Osteocyte (in vitro differentiated cells): ENCODE measurements at regions not wholly inside any gene's neighbourhood (a gene's known extent, or its start where the extent isn't known, plus 50 kb on each side); places are given as distances from the start of the nearest gene placed in this dataset.

Experiments used
- DNase-seq: peaks from one replicate; pipeline ENCODE4 v3.0.0; 2021; ENCODE audit warnings: mixed read lengths; ENCODE audit not compliant: unreplicated experiment; ENCODE audit errors: extremely low spot score
- H3K27ac Mint-ChIP-seq: one replicate; pipeline ENCODE4 v1.8.0; 2021; ENCODE audit warnings: mild to moderate bottlenecking, mixed read lengths; ENCODE audit not compliant: unreplicated experiment
- H3K27me3 Mint-ChIP-seq: one replicate; pipeline ENCODE4 v1.8.0; 2021; ENCODE audit warnings: mixed read lengths; ENCODE audit not compliant: unreplicated experiment
- H3K36me3 Mint-ChIP-seq: one replicate; pipeline ENCODE4 v1.8.0; 2021; ENCODE audit warnings: mixed read lengths; ENCODE audit not compliant: unreplicated experiment
- H3K4me1 Mint-ChIP-seq: one replicate; pipeline ENCODE4 v1.8.0; 2021; ENCODE audit warnings: mixed read lengths; ENCODE audit not compliant: unreplicated experiment
- H3K4me3 Mint-ChIP-seq: one replicate; pipeline ENCODE4 v1.8.0; 2021; ENCODE audit warnings: mild to moderate bottlenecking, moderate library complexity, mixed read lengths; ENCODE audit not compliant: unreplicated experiment
- H3K9me3 Mint-ChIP-seq: one replicate; pipeline ENCODE4 v1.8.0; 2021; ENCODE audit warnings: mixed read lengths; ENCODE audit not compliant: unreplicated experiment
- TF ChIP-seq, protein P1 (sequence below): fragments of 200-600 bp; sonication (generic); IDR thresholded peaks from 2 replicates; pipeline ENCODE4 v1.5.0; 2021; ENCODE audit warnings: antibody characterized with exemption, mild to moderate bottlenecking, moderate library complexity

DNA sequence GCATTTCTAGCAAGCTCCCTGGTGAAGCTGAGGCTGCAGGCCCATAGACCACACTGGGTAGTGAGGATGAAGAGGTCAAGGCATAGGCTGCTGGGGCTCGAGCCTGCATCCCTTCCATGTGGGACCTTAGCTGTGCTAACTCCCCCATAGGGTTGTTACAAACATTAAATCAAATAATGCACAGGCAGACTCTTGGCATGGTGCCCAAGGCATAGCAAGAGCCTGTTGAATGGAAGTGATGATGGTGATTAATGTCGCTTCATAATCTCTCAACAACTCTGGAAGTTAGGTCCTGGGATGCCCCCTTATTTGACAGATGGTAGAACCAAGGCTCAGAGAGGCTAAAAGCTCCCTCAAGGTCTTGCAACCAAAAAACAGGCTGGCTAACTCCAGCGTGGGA lies 283.9 kb upstream of the EEF2KMT start:
- H3K27me3 Mint-ChIP-seq: no peaks in the 10 kb centered on the region
- peaks cover 43% of the 10 kb centered on the region for H3K9me3 Mint-ChIP-seq
- TF ChIP-seq, protein P1, sequence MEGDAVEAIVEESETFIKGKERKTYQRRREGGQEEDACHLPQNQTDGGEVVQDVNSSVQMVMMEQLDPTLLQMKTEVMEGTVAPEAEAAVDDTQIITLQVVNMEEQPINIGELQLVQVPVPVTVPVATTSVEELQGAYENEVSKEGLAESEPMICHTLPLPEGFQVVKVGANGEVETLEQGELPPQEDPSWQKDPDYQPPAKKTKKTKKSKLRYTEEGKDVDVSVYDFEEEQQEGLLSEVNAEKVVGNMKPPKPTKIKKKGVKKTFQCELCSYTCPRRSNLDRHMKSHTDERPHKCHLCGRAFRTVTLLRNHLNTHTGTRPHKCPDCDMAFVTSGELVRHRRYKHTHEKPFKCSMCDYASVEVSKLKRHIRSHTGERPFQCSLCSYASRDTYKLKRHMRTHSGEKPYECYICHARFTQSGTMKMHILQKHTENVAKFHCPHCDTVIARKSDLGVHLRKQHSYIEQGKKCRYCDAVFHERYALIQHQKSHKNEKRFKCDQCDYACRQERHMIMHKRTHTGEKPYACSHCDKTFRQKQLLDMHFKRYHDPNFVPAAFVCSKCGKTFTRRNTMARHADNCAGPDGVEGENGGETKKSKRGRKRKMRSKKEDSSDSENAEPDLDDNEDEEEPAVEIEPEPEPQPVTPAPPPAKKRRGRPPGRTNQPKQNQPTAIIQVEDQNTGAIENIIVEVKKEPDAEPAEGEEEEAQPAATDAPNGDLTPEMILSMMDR: no peak
- no peaks in the 10 kb centered on the region for H3K36me3 Mint-ChIP-seq
- no peak overlapping the region for H3K4me3 Mint-ChIP-seq
- H3K4me1 Mint-ChIP-seq: no peaks in the 10 kb centered on the region
- no peak for DNase-seq
- no peak overlapping the region for H3K27ac Mint-ChIP-seq

DNA sequence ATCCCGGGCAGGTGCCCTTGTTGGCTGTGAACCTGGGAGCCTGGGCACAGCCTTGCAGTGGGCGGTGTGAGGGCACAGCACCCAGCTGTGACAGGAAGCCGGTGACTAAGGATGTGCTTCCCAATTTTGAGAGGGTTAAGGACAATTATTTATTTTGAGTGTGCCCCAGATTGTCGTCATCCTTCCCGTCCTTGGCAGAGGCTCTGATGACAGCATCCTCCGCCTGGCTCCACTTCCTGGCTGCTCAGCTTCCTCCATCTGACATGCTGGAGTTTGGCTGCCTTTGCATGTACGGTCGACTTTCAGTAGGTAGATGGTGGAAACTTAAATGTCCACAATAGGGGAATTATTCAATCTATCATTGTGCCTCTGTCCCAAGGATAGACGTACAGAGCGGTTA lies 282.4 kb upstream of the EEF2KMT start:
- Mint-ChIP-seq H3K9me3 (peaks cover 41% of the 10 kb centered on the region), H3K27ac (no peak overlapping the region), H3K4me1 (no peaks in the 10 kb centered on the region), H3K36me3 (no peaks in the 10 kb centered on the region), H3K27me3 (no peaks in the 10 kb centered on the region), H3K4me3 (no peak overlapping the region)
- no peak for DNase-seq
- TF ChIP-seq, protein P1: no peak

DNA sequence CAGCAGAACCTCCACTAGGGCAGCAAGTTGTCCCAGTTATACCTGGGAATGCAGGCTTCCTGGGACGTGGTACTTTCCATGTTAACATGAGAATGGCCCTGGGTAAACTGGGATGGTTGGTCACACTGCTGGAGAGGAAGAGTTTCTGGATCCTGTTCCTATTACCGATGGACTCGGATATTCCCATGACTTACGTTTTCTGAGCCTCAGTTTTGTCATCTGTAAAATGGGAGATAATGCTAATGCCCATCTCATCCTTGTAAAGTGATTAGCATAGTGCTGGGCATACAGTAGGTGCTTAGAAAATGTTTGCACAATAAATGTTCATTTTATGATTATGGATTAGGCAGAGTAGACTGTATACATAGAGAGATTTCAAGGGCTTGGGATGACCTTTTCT lies 280.9 kb upstream of the EEF2KMT start:
- no peaks in the 10 kb centered on the region for H3K36me3 Mint-ChIP-seq

DNA sequence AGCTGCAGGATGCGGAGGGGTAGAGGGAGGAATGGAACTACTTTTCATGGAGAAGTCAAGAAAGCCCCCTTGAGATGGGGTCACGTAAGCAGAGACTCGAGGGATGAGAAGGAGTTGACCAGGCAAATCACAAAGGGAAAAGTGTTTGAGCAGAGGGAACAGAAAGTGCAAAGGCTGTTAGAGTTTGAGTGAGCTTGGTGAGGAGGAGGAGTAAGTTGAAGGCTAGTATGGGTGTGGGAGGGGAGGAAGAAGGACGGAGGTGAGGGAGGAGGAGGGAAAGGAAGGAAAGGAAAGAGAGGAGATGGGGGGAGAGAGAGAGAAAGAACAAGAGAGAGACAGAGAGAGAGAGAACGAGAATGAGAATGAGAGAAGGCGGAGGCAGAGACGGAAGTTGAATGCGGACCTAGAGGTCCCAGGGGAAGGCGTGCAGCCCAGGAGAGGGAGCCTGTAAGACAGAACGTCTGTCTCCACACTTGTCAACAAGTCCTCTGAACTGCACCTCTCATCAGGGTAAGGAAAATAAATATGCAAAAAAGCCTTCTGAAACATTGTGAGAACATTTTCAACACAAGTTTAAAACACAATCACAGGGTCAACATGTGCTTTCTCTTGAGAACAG lies 279.8 kb upstream of the EEF2KMT start:
- DNase-seq: no peak
- H3K4me1 Mint-ChIP-seq: no peaks in the 10 kb centered on the region
- no peak overlapping the region for H3K27ac Mint-ChIP-seq
- H3K36me3 Mint-ChIP-seq: no peaks in the 10 kb centered on the region
- H3K27me3 Mint-ChIP-seq: no peaks in the 10 kb centered on the region
- H3K9me3 Mint-ChIP-seq: peaks cover 41% of the 10 kb centered on the region
- H3K4me3 Mint-ChIP-seq: no peak overlapping the region
- TF ChIP-seq, protein P1: no peak

More for the DNA sequence above, 280.9 kb upstream of the EEF2KMT start:
- H3K27ac Mint-ChIP-seq: no peak overlapping the region
- DNase-seq: no peak
- H3K4me1 Mint-ChIP-seq: no peaks in the 10 kb centered on the region
- TF ChIP-seq, protein P1: no peak
- peaks cover 41% of the 10 kb centered on the region for H3K9me3 Mint-ChIP-seq
- H3K4me3 Mint-ChIP-seq: no peak overlapping the region
- no peaks in the 10 kb centered on the region for H3K27me3 Mint-ChIP-seq

DNA sequence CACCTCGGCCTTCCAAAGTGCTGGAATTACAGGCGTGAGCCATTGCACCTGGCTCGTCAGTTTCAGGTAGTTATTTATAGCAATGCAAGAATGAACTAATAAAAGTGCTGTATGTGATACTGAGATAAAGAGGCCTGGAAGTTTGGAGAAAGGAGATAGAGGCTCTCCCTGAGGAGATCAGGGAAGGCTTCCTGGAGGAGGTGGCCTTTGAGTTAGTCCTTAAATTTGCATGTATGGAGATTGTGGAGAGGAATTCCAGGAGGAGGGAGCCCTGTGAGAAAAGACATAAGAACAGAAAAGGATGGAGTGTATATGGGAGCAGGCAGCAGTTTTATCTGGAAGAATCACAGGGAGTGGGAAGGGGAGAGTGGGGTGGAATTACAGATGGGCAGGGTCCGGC lies 276.6 kb upstream of the EEF2KMT start:
- Mint-ChIP-seq H3K9me3 (peaks cover 36% of the 10 kb centered on the region), H3K4me1 (no peaks in the 10 kb centered on the region), H3K36me3 (no peaks in the 10 kb centered on the region), H3K4me3 (no peak overlapping the region), H3K27ac (no peak overlapping the region), H3K27me3 (no peaks in the 10 kb centered on the region)
- no peak for DNase-seq
- TF ChIP-seq, protein P1: no peak
